HEK293 (cell line): ENCODE measurements at regions not wholly inside any gene's neighbourhood (a gene's known extent, or its start where the extent isn't known, plus 50 kb on each side); places are given as distances from the start of the nearest gene placed in this dataset.

ENCODE experiments used
- CTCF ChIP-seq: fragments of 450-650 bp; formaldehyde crosslinking; IDR thresholded peaks from 2 replicates; pipeline ENCODE4 v1.5.1; 2016; ENCODE audit warnings: missing biosample characterization, missing genetic modification characterization
- HOXD13 ChIP-seq: sonication (generic); formaldehyde crosslinking; IDR thresholded peaks from 2 replicates; pipeline ENCODE4 v1.8.0; 2022; ENCODE audit warnings: missing genetic modification reagents, borderline replicate concordance
- REST ChIP-seq: fragments of 450-650 bp; formaldehyde crosslinking; IDR thresholded peaks from 2 replicates; pipeline ENCODE4 v1.5.1; 2016; ENCODE audit warnings: missing biosample characterization, missing genetic modification characterization
- ZNF23 ChIP-seq: fragments of 450-650 bp; formaldehyde crosslinking; IDR thresholded peaks from 2 replicates; pipeline ENCODE4 v1.5.1; 2016; ENCODE audit warnings: missing biosample characterization, missing genetic modification characterization, borderline replicate concordance
- ZNF292 ChIP-seq: fragments of 450-650 bp; formaldehyde crosslinking; IDR thresholded peaks from 2 replicates; pipeline ENCODE4 v1.5.1; 2016; ENCODE audit warnings: low read depth, missing biosample characterization, missing genetic modification characterization, borderline replicate concordance
- ZNF580 ChIP-seq: fragments of 450-650 bp; formaldehyde crosslinking; IDR thresholded peaks from 2 replicates; pipeline ENCODE4 v1.5.1; 2016; ENCODE audit warnings: missing biosample characterization, missing genetic modification characterization
- ZNF626 ChIP-seq: fragments of 450-650 bp; sonication (Bioruptor Pico); formaldehyde crosslinking; IDR thresholded peaks from 2 replicates; pipeline ENCODE4 v1.5.1; 2018; ENCODE audit warnings: missing biosample characterization, missing genetic modification characterization, inconsistent platforms

GRCh38 chr6:150546457-150546856 is 53.2 kb upstream of the PLEKHG1 start:
- TF ChIP-seq ZNF626 (no peak), CTCF (tag by site-specific recombination) (no peak), ZNF580 (tag by site-specific recombination) (no peak), ZNF292 (tag by site-specific recombination) (no peak), ZNF23 (tag by site-specific recombination) (no peak), HOXD13 (CRISPR knock-in tag) (no peak), REST (tag by site-specific recombination) (no peak)
